ENCODE measurements at regions not wholly inside any gene's neighbourhood (a gene's known extent, or its start where the extent isn't known, plus 50 kb on each side); places are given as distances from the start of the nearest gene placed in this dataset.

DNA sequence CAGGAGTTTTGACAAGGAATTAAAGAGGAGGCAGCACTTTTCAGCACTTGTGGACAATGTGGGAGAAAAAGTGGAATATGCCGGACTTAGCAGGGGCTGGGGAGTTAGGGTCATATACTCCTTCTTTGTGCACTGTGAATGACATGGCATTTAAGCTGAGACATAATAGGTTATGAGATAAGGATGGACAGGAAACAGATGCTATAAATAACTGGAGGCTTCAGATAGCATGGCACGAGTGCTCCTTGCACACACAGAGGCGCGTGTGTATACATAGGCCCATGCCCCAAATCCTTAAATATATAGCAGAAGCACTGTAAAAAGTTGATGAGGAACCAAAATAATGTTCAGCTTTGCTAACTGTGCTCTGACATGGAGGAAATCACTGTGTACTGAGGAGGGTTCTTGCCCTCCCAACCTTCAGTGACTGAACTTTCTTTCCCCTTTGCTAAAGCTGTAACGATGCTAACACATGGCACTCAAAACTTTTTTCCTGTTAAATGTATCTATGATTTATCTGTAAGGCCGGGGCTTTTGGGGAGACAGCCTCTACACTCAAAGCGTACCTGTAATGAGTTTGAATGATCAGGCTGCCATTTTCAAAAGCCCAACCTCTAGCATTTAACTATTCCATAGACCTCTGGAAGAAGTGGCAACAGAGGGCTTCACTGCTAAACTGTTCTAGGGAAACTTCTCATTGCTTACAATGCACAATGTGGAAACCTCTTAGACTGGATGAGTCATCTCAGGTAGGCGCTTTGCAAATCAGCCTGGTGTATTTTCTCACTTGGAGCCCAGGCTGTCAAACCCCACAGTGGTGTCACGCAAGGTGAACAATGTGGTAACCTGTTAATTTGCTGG is 784.6 kb downstream of the NR2F2 start:
- TF ChIP-seq, protein P1, sequence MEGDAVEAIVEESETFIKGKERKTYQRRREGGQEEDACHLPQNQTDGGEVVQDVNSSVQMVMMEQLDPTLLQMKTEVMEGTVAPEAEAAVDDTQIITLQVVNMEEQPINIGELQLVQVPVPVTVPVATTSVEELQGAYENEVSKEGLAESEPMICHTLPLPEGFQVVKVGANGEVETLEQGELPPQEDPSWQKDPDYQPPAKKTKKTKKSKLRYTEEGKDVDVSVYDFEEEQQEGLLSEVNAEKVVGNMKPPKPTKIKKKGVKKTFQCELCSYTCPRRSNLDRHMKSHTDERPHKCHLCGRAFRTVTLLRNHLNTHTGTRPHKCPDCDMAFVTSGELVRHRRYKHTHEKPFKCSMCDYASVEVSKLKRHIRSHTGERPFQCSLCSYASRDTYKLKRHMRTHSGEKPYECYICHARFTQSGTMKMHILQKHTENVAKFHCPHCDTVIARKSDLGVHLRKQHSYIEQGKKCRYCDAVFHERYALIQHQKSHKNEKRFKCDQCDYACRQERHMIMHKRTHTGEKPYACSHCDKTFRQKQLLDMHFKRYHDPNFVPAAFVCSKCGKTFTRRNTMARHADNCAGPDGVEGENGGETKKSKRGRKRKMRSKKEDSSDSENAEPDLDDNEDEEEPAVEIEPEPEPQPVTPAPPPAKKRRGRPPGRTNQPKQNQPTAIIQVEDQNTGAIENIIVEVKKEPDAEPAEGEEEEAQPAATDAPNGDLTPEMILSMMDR (IDR thresholded peaks at IDR 0.05; ENCODE audit: borderline replicate concordance, extremely low read depth, low read length, poor library complexity, severe bottlenecking) = no peak
- no peak for TF ChIP-seq EZH2 (IDR thresholded peaks at IDR 0.05; ENCODE audit: borderline replicate concordance, low read depth, low read length, severe bottlenecking)
